NB4 (cell line): ENCODE measurements at regions not wholly inside any gene's neighbourhood (a gene's known extent, or its start where the extent isn't known, plus 50 kb on each side); places are given as distances from the start of the nearest gene placed in this dataset.

Source experiments
- MYC ChIP-seq: IDR thresholded peaks from 2 replicates; pipeline ENCODE4 v1.6.1; 2011; ENCODE audit warnings: low read depth, low read length
- POLR2A ChIP-seq: IDR thresholded peaks from 2 replicates; pipeline ENCODE4 v1.6.1; 2011; ENCODE audit warnings: mild to moderate bottlenecking; ENCODE audit not compliant: insufficient read length; ENCODE audit errors: extremely low read depth
- TF ChIP-seq, protein P1 (sequence below): IDR thresholded peaks from one replicate; pipeline ENCODE4 v1.5.1; 2012; ENCODE audit warnings: low read depth, low read length
- TF ChIP-seq, protein P2 (sequence below): IDR thresholded peaks from 2 replicates; pipeline ENCODE4 v1.6.1; 2011; ENCODE audit warnings: low read depth, low read length

DNA sequence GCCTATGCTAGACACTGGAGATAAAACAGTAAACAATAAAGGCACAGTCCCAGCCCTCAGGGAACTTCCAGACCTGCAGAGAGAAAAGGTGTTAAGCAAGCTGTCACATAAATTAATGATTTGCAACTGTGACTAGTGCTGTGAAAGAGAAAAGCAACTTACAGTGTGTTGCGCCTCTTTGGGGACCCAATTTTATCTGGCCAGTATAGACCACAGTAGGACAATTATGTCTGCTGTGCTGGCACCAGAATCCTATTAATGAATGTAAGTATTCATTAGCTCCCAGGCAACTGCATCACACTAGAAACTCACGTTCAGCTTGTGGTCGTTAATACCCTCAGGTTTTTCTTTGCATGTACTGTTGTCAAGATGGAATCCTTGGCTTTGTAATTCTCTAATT lies 55.3 kb upstream of the CHST9 start:
- TF ChIP-seq, protein P1, sequence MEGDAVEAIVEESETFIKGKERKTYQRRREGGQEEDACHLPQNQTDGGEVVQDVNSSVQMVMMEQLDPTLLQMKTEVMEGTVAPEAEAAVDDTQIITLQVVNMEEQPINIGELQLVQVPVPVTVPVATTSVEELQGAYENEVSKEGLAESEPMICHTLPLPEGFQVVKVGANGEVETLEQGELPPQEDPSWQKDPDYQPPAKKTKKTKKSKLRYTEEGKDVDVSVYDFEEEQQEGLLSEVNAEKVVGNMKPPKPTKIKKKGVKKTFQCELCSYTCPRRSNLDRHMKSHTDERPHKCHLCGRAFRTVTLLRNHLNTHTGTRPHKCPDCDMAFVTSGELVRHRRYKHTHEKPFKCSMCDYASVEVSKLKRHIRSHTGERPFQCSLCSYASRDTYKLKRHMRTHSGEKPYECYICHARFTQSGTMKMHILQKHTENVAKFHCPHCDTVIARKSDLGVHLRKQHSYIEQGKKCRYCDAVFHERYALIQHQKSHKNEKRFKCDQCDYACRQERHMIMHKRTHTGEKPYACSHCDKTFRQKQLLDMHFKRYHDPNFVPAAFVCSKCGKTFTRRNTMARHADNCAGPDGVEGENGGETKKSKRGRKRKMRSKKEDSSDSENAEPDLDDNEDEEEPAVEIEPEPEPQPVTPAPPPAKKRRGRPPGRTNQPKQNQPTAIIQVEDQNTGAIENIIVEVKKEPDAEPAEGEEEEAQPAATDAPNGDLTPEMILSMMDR = no peak
- TF ChIP-seq MYC (no peak), POLR2A (no peak)
- TF ChIP-seq, protein P2, sequence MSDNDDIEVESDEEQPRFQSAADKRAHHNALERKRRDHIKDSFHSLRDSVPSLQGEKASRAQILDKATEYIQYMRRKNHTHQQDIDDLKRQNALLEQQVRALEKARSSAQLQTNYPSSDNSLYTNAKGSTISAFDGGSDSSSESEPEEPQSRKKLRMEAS = no peak
